ENCODE measurements at regions not wholly inside any gene's neighbourhood (a gene's known extent, or its start where the extent isn't known, plus 50 kb on each side); places are given as distances from the start of the nearest gene placed in this dataset.

DNA sequence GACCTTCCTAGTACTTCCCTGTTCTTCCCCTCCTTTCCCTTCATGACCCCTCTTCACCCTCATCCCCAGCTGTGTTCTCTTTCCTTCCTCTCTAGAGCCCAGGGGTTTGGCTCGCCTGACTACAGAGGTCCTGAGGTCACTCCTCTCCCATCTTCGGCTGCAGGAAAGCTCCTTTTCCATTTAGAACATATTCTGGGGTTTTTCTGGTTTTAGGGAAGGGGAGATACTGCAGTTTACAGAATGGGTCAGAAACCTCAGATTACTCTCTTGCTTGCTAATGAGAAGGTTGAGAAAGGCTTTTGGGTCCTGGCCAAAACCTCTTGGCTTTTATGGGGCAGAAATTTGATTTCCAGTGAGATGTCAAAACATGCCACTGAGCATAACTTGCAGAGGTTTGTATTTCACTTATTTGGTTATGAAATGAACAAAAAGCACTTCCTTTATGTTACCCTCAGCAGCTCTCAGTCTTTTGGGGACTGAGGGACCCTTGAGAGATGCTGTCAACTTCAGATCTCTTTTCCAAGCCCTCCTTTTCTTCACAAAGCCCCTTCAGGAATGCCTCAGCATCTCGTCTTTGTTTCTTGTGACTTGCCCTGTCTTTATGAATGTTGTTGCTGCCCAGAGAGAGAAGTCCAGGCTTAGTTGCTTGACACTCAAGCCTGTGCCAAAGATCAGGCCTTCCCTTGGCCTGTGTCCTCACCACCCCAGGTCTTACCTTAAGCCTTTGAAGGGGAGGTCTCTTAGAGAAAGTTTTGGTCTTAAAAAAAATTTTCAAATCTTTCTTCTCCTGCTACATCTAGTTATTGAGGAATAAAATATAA is 121.7 kb upstream of the TPM1 start:
- FAIRE-seq (no peak), DNase-seq (ENCODE audit: insufficient read length, low spot score) (no peak)
- TF ChIP-seq POLR2A (IDR thresholded peaks at IDR 0.05; ENCODE audit: low read depth, low read length) (no peak), POLR2AphosphoS5 (IDR thresholded peaks at IDR 0.05; ENCODE audit: low read depth, low read length) (no peak), TAF1 (IDR thresholded peaks at IDR 0.05; ENCODE audit: low read depth, low read length) (no peak), PAX5 (IDR thresholded peaks at IDR 0.05; ENCODE audit: insufficient read depth, low read length, severe bottlenecking) (no peak), POU2F2 (IDR thresholded peaks at IDR 0.05; ENCODE audit: low read depth, low read length) (no peak), SPI1 (IDR thresholded peaks at IDR 0.05; ENCODE audit: low read depth, low read length) (no peak)

DNA sequence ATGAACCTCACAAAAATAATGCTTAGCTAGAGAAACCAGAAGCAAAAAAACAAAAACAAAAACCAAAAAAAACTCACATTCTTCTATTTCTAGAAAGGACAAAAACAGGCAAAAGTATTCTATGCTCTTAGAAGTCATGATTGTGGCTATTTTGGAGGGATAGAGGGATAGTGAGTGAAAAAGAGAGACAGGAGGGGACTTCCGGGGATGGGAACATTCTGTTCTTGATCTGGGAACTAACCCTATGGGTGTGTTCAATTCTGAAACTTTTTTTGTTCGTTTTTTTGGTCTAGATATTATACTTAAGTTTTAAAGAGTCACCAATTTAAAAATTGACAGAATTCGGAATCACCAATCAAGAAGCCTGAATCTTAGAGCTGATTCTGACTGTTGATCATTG is 120.0 kb upstream of the TPM1 start:
- no peak for DNase-seq (ENCODE audit: insufficient read length, low spot score)

DNA sequence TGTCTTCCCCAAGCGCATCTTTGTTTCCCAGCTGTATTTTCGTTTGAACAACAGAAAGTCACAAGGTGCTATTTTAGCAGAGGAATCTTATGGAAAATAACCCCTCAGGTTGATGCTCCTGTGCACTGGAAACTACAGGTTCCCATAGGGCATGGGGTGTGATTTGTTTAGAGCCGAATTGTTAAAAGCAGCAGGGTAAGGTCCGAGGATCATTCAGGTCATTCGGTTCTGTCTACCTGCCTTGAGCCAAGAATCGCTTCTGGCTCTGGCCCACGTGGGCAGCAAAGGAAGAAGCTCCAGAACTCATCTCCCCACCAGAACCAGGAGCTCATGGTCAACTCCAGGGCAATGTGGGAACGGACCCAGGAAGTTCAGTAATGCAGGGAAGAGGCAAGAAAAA is 116.7 kb upstream of the TPM1 start:
- FAIRE-seq (no peak), DNase-seq (ENCODE audit: insufficient read length, low spot score) (no peak)
- TF ChIP-seq POLR2AphosphoS5 (IDR thresholded peaks at IDR 0.05; ENCODE audit: low read depth, low read length), result no peak
- TF ChIP-seq SPI1 (IDR thresholded peaks at IDR 0.05; ENCODE audit: low read depth, low read length), result no peak
- no peak for TF ChIP-seq POLR2A (IDR thresholded peaks at IDR 0.05; ENCODE audit: low read depth, low read length)
- TF ChIP-seq TAF1 (IDR thresholded peaks at IDR 0.05; ENCODE audit: low read depth, low read length), result no peak
- no peak for TF ChIP-seq POU2F2 (IDR thresholded peaks at IDR 0.05; ENCODE audit: low read depth, low read length)
- no peak for TF ChIP-seq PAX5 (IDR thresholded peaks at IDR 0.05; ENCODE audit: insufficient read depth, low read length, severe bottlenecking)

More for the DNA sequence above, 120.0 kb upstream of the TPM1 start:
- TF ChIP-seq POLR2AphosphoS5 (IDR thresholded peaks at IDR 0.05; ENCODE audit: low read depth, low read length), result no peak
- TF ChIP-seq POU2F2 (IDR thresholded peaks at IDR 0.05; ENCODE audit: low read depth, low read length), result no peak
- no peak for TF ChIP-seq POLR2A (IDR thresholded peaks at IDR 0.05; ENCODE audit: low read depth, low read length)
- TF ChIP-seq PAX5 (IDR thresholded peaks at IDR 0.05; ENCODE audit: insufficient read depth, low read length, severe bottlenecking), result no peak
- TF ChIP-seq SPI1 (IDR thresholded peaks at IDR 0.05; ENCODE audit: low read depth, low read length), result no peak
- no peak for TF ChIP-seq TAF1 (IDR thresholded peaks at IDR 0.05; ENCODE audit: low read depth, low read length)
- FAIRE-seq, result no peak

DNA sequence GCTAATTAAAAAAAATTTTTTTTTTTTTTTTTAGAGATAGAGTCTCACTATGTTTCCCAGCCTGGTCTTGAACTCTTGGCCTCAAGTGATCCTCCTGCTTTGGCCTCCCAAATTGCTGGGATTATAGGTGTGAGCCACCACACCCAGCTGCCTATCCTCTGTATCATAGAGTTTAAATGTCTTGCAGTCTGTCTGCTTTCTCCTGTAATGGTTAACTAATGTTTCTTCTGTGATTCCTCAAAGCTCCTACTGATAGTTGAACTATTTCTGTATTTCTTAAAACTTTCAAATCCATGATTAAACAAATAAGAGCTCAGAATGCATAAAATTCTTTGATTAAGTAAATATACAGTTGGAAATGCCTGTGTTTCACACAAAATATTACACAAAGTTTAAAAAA is 115.4 kb upstream of the TPM1 start:
- FAIRE-seq (no peak), DNase-seq (ENCODE audit: insufficient read length, low spot score) (no peak)
- no peak for TF ChIP-seq POLR2AphosphoS5 (IDR thresholded peaks at IDR 0.05; ENCODE audit: low read depth, low read length)
- TF ChIP-seq TAF1 (IDR thresholded peaks at IDR 0.05; ENCODE audit: low read depth, low read length), result no peak
- no peak for TF ChIP-seq PAX5 (IDR thresholded peaks at IDR 0.05; ENCODE audit: insufficient read depth, low read length, severe bottlenecking)
- TF ChIP-seq POLR2A (IDR thresholded peaks at IDR 0.05; ENCODE audit: low read depth, low read length), result no peak
- TF ChIP-seq SPI1 (IDR thresholded peaks at IDR 0.05; ENCODE audit: low read depth, low read length), result no peak
- TF ChIP-seq POU2F2 (IDR thresholded peaks at IDR 0.05; ENCODE audit: low read depth, low read length), result no peak

DNA sequence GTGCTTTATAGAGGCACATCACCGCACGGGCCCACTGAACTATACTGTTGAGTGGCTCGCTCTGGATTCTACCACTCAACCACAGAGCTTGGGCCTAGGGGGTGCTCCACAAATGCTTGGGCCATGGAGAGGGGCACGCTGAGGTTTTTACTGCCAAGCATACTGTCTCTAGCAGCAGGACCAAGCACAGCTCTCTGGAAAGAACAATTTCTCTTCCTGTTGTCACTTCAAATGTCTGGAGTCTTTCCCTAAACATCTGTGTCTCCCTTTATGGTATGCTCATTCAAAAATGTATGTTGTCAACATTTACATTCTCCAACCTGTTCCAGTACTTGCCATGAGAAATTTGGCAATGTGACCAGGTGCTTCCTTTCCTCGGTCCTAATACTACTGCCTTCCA is 114.7 kb upstream of the TPM1 start:
- no peak for FAIRE-seq

DNA sequence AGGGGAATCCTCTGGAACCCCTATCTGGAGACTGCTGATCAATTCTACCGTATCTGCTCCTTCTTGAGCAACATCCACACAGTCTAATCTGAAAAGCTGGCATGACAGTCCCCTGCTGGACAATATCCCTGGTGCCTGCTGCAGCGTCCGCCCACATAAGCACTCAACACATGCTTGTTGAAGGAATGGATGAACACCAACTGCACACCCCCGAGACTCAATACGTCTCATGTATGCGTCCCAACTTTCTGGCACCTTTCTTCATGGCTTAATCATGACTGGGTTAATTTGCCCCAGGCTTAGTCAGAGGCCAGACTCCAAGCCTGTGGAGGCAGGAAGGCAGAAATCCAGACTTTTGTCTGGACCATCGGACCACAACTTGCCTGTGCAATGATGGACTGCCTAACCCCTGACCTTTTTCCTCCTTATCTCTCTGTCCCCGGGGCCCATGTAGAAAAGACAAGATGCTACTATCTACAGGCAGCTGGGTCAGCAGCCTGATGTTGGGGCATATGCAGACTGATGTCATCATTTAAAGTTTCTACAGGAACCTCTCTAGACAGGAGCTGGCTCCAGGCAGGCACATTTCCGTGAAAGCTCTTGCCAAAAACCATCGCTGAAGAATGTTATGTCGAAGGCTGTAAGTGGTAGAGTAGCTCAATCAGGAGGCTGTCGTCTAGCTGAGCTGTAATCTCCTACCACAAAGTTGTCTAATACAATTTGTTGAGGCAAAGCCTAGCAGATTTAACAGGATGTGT is 114.1 kb upstream of the TPM1 start:
- no peak for FAIRE-seq
- no peak for DNase-seq (ENCODE audit: insufficient read length, low spot score)
- no peak for TF ChIP-seq TAF1 (IDR thresholded peaks at IDR 0.05; ENCODE audit: low read depth, low read length)

More for the DNA sequence above, 114.7 kb upstream of the TPM1 start:
- no peak for TF ChIP-seq SPI1 (IDR thresholded peaks at IDR 0.05; ENCODE audit: low read depth, low read length)
- TF ChIP-seq PAX5 (IDR thresholded peaks at IDR 0.05; ENCODE audit: insufficient read depth, low read length, severe bottlenecking), result no peak
- no peak for TF ChIP-seq POLR2AphosphoS5 (IDR thresholded peaks at IDR 0.05; ENCODE audit: low read depth, low read length)
- no peak for TF ChIP-seq POU2F2 (IDR thresholded peaks at IDR 0.05; ENCODE audit: low read depth, low read length)
- TF ChIP-seq POLR2A (IDR thresholded peaks at IDR 0.05; ENCODE audit: low read depth, low read length), result no peak
- TF ChIP-seq TAF1 (IDR thresholded peaks at IDR 0.05; ENCODE audit: low read depth, low read length), result no peak
- no peak for DNase-seq (ENCODE audit: insufficient read length, low spot score)

DNA sequence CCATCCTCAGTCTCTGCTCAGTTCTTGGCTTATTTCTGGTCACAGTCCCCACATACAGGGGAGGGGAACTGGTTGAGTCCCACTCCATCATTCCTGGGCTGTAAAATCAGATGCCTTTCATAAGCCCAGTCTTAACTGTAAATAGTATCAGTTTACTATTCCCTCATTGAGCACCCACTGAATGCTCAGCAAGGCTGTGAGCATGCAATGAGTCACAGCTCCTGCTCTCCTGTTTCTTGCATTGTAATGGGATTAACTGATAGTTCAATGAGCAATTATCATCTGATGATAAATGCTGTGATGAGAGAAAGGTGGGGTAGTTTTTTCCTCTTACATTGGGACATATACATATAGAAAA is 113.6 kb upstream of the TPM1 start:
- DNase-seq (ENCODE audit: insufficient read length, low spot score), result no peak
- TF ChIP-seq POLR2AphosphoS5 (IDR thresholded peaks at IDR 0.05; ENCODE audit: low read depth, low read length) (no peak), TAF1 (IDR thresholded peaks at IDR 0.05; ENCODE audit: low read depth, low read length) (no peak), SPI1 (IDR thresholded peaks at IDR 0.05; ENCODE audit: low read depth, low read length) (no peak), POU2F2 (IDR thresholded peaks at IDR 0.05; ENCODE audit: low read depth, low read length) (no peak), PAX5 (IDR thresholded peaks at IDR 0.05; ENCODE audit: insufficient read depth, low read length, severe bottlenecking) (no peak), POLR2A (IDR thresholded peaks at IDR 0.05; ENCODE audit: low read depth, low read length) (no peak)
- FAIRE-seq, result no peak

DNA sequence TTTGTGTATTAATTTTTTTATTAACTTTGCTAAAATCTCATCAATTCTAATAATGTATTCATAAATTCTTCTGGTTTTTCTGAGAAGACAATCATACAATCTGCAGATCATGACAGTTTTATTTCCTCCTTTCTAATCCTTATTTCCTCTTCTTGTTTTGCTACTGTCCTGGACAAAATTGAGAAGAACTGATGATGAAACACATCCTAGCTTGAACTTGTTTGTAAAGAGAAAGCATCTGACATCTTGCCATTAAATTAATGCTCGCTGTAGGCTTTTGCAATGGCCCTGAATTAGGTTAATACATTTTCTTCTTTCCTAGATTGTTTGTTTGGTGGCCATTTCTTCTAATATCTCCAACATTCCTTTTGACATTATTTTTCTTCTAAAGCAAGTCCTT is 110.9 kb upstream of the TPM1 start:
- no peak for TF ChIP-seq POU2F2 (IDR thresholded peaks at IDR 0.05; ENCODE audit: low read depth, low read length)
- TF ChIP-seq TAF1 (IDR thresholded peaks at IDR 0.05; ENCODE audit: low read depth, low read length), result no peak
- no peak for TF ChIP-seq PAX5 (IDR thresholded peaks at IDR 0.05; ENCODE audit: insufficient read depth, low read length, severe bottlenecking)
- TF ChIP-seq SPI1 (IDR thresholded peaks at IDR 0.05; ENCODE audit: low read depth, low read length), result no peak
- no peak for TF ChIP-seq POLR2A (IDR thresholded peaks at IDR 0.05; ENCODE audit: low read depth, low read length)
- TF ChIP-seq POLR2AphosphoS5 (IDR thresholded peaks at IDR 0.05; ENCODE audit: low read depth, low read length), result no peak
- FAIRE-seq (no peak), DNase-seq (ENCODE audit: insufficient read length, low spot score) (no peak)

DNA sequence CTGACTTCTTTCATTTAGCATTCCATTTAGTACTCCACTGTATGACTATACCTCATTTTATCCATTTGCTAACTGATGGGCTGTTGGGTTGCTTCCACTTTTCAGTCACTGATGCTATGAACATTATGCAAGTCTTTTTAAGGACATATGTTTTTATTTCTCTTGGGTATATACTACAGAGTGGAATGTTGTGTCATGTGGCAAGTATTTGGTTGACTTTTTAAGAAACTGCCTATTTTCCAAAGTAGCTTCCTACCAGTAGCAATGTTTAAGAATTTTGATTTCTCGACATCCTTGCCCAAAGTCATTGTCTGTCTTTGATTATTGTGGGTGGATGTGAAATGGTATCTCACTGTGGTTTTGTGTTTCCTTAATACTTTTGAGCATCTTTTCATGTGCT is 110.1 kb upstream of the TPM1 start:
- no peak for FAIRE-seq
- TF ChIP-seq PAX5 (IDR thresholded peaks at IDR 0.05; ENCODE audit: insufficient read depth, low read length, severe bottlenecking) (no peak), POLR2AphosphoS5 (IDR thresholded peaks at IDR 0.05; ENCODE audit: low read depth, low read length) (no peak), POU2F2 (IDR thresholded peaks at IDR 0.05; ENCODE audit: low read depth, low read length) (no peak), POLR2A (IDR thresholded peaks at IDR 0.05; ENCODE audit: low read depth, low read length) (no peak), TAF1 (IDR thresholded peaks at IDR 0.05; ENCODE audit: low read depth, low read length) (no peak), SPI1 (IDR thresholded peaks at IDR 0.05; ENCODE audit: low read depth, low read length) (no peak)

More for the DNA sequence above, 110.1 kb upstream of the TPM1 start:
- no peak for DNase-seq (ENCODE audit: insufficient read length, low spot score)
